Neural cell (in vitro differentiated cells): ENCODE measurements at regions not wholly inside any gene's neighbourhood (a gene's known extent, or its start where the extent isn't known, plus 50 kb on each side); places are given as distances from the start of the nearest gene placed in this dataset.
"Not testable (repeated sequence)": the region's sequence is repeated elsewhere in the genome, so short reads cannot be mapped to it uniquely, and the experiment has no call there.

Experiments used
- H2AFZ ChIP-seq: fragments of 200-600, 300-800 bp; sonication (generic), shearing (Covaris generic); 2 replicates; pipeline ENCODE4 v1.6.0; 2014; ENCODE audit warnings: low read depth, mild to moderate bottlenecking, antibody characterized with exemption, low read length, moderate library complexity
- H3F3A ChIP-seq: fragments of 200-600 bp; shearing (Covaris generic); 2 replicates; pipeline ENCODE4 v1.6.1; 2016; ENCODE audit warnings: mild to moderate bottlenecking, moderate library complexity, mixed read lengths, antibody characterized with exemption, low read length; ENCODE audit not compliant: insufficient read depth, poor library complexity, severe bottlenecking
- H3K27ac ChIP-seq: fragments of 200-600, 300-800 bp; sonication (generic), shearing (Covaris generic); 2 replicates; pipeline ENCODE4 v1.5.1; 2014; ENCODE audit warnings: mild to moderate bottlenecking, low read length, moderate library complexity
- H3K27me3 ChIP-seq: fragments of 300-800, 200-600 bp; sonication (generic), shearing (Covaris generic); 2 replicates; pipeline ENCODE4 v1.6.0; 2014; ENCODE audit warnings: mild to moderate bottlenecking, low read depth, low read length, moderate library complexity; ENCODE audit not compliant: insufficient read depth
- H3K36me3 ChIP-seq: fragments of 300-800, 200-600 bp; sonication (generic), shearing (Covaris generic); 2 replicates; pipeline ENCODE4 v1.5.1; 2014; ENCODE audit warnings: mild to moderate bottlenecking, antibody characterized with exemption, low read length, moderate library complexity; ENCODE audit not compliant: insufficient read depth
- H3K4me2 ChIP-seq: fragments of 300-800, 200-600 bp; sonication (generic), shearing (Covaris generic); 2 replicates; pipeline ENCODE4 v1.6.0; 2014; ENCODE audit warnings: mild to moderate bottlenecking, low read length
- H3K4me3 ChIP-seq: fragments of 300-800, 200-600 bp; sonication (generic), shearing (Covaris generic); 2 replicates; pipeline ENCODE4 v1.5.1; 2014; ENCODE audit warnings: mild to moderate bottlenecking, low read length, moderate library complexity
- H3K79me2 ChIP-seq: fragments of 200-600 bp; shearing (Covaris generic); replicated peaks from 2 replicates; pipeline ENCODE4 v1.6.0; 2014; ENCODE audit warnings: mild to moderate bottlenecking, low read length, moderate library complexity; ENCODE audit not compliant: insufficient read depth
- H3K9ac ChIP-seq: fragments of 300-800, 200-600 bp; sonication (generic), shearing (Covaris generic); 2 replicates; pipeline ENCODE4 v1.6.1; 2016; ENCODE audit warnings: mild to moderate bottlenecking, low read length, mixed read lengths
- H3K9me2 ChIP-seq: fragments of 200-600 bp; shearing (Covaris generic); 2 replicates; pipeline ENCODE4 v1.6.1; 2016; ENCODE audit warnings: mild to moderate bottlenecking, low read length, mixed read lengths; ENCODE audit not compliant: insufficient read depth
- H3K9me3 ChIP-seq: fragments of 200-600, 300-800 bp; sonication (generic), shearing (Covaris generic); 2 replicates; pipeline ENCODE4 v1.6.1; 2016; ENCODE audit warnings: mild to moderate bottlenecking, mixed run types, low read length, moderate library complexity, mixed read lengths
- H4K20me1 ChIP-seq: fragments of 200-600 bp; shearing (Covaris generic); 2 replicates; pipeline ENCODE4 v1.6.1; 2016; ENCODE audit warnings: mild to moderate bottlenecking, mixed run types; ENCODE audit not compliant: insufficient read depth
- POLR2AphosphoS5 ChIP-seq: IDR thresholded peaks from 2 replicates; pipeline ENCODE4 v1.6.1; 2012

- not testable (repeated sequence) for H3K27me3 ChIP-seq, H3K27ac ChIP-seq, H3K36me3 ChIP-seq, H3K4me3 ChIP-seq, H4K20me1 ChIP-seq, H3K9me3 ChIP-seq, H3K4me2 ChIP-seq, H3K79me2 ChIP-seq, H3K9ac ChIP-seq, H3K9me2 ChIP-seq, H3F3A ChIP-seq, H2AFZ ChIP-seq
Observed at GRCh38 chr9:40592406-40592805, 536.1 kb downstream of the FOXD4L6 start.

GRCh38 chr9:40591915-40592314 lies 536.6 kb downstream of the FOXD4L6 start:
- not testable (repeated sequence) for H3K4me3 ChIP-seq, H3K9me2 ChIP-seq, H3K27ac ChIP-seq, H2AFZ ChIP-seq, H3K9me3 ChIP-seq, H3K9ac ChIP-seq, H3F3A ChIP-seq, H4K20me1 ChIP-seq, H3K4me2 ChIP-seq, H3K36me3 ChIP-seq, H3K27me3 ChIP-seq, H3K79me2 ChIP-seq

GRCh38 chr9:40587475-40588195 lies 540.8 kb downstream of the FOXD4L6 start:
- not testable (repeated sequence) for H3K79me2 ChIP-seq, H3F3A ChIP-seq, H3K4me2 ChIP-seq, H3K9ac ChIP-seq, H4K20me1 ChIP-seq, H2AFZ ChIP-seq, H3K9me2 ChIP-seq, H3K27ac ChIP-seq, H3K9me3 ChIP-seq, H3K27me3 ChIP-seq, H3K36me3 ChIP-seq, H3K4me3 ChIP-seq

- peak overlapping the region; percentile 39 for H3K4me3 ChIP-seq
- not testable (repeated sequence) for H3K36me3 ChIP-seq, H3K79me2 ChIP-seq, H3K4me2 ChIP-seq, H2AFZ ChIP-seq, H3K9ac ChIP-seq, H3K27ac ChIP-seq, H3K9me2 ChIP-seq, H3K27me3 ChIP-seq, H4K20me1 ChIP-seq, H3K9me3 ChIP-seq, H3F3A ChIP-seq
- TF ChIP-seq POLR2AphosphoS5, result peak; percentile 20
Observed at GRCh38 chr9:40584039-40584438, 544.4 kb downstream of the FOXD4L6 start.

GRCh38 chr9:40583230-40583629 lies 545.3 kb downstream of the FOXD4L6 start:
- not testable (repeated sequence) for H3K27ac ChIP-seq, H2AFZ ChIP-seq, H3K79me2 ChIP-seq, H3F3A ChIP-seq, H3K36me3 ChIP-seq, H3K9me3 ChIP-seq, H3K9ac ChIP-seq, H3K4me2 ChIP-seq, H4K20me1 ChIP-seq, H3K27me3 ChIP-seq, H3K9me2 ChIP-seq
- peak overlapping the region; percentile 30 for H3K4me3 ChIP-seq

GRCh38 chr9:40578908-40579307 lies 549.6 kb downstream of the FOXD4L6 start:
- not testable (repeated sequence) for H2AFZ ChIP-seq, H3K36me3 ChIP-seq, H3K4me2 ChIP-seq, H3K4me3 ChIP-seq, H3K9me2 ChIP-seq, H3F3A ChIP-seq, H3K27ac ChIP-seq, H3K79me2 ChIP-seq, H3K9ac ChIP-seq, H3K27me3 ChIP-seq, H3K9me3 ChIP-seq, H4K20me1 ChIP-seq
